NCI-H2171 (cell line): ENCODE measurements at regions not wholly inside any gene's neighbourhood (a gene's known extent, or its start where the extent isn't known, plus 50 kb on each side); places are given as distances from the start of the nearest gene placed in this dataset.

Source experiments
- DNase-seq: peaks from one replicate; lab custom pipeline; 2025; lab: John Stamatoyannopoulos, UW

DNA sequence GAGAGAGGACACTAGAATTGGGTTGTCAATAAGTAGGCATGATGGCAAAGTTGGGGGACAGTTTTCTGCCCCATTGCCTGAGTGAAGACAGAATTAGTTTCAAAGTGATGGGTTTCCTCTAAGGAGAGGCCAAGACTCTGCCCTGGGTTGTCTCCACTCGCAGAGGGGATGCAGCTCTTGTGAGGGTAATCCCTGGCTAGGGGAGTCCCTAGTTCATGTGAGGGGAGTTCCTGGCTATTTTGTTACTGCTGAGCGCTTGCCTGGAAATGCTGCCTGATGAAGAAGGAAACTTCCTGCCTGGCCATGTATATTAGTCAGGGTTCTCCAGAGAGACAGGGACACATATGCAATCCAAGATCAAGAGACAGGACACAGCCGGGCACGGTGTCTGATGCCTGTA, 501.5 kb downstream of the BCL11A start:
- no peak for DNase-seq

DNA sequence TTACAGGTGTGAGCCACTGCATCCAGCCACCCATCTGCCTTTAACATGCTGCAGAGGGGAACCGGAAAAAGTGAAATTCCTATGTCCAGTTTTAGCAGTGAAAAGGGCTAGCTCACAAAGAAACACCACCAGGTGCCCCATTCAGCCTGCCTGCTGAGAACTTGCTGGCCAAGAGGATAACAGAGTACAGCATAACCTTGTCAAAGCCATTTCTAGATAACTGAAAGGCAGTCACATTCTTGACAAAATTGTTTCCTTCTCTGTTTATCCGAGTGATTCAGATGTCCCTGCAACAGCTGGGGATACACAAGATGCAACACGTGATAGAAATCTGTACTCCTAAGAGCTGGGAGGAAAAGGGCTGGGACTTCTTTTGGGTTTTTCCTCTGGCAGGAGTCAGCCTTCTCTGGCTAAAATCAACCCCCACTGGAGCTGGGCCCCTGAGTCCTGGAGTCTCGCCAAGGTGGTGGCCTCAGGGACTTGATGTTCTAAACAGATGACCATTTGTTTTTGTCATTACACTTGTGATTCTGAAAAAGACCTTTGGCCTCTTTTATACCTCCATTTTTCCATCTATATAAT, 505.4 kb downstream of the BCL11A start:
- no peak for DNase-seq

DNA sequence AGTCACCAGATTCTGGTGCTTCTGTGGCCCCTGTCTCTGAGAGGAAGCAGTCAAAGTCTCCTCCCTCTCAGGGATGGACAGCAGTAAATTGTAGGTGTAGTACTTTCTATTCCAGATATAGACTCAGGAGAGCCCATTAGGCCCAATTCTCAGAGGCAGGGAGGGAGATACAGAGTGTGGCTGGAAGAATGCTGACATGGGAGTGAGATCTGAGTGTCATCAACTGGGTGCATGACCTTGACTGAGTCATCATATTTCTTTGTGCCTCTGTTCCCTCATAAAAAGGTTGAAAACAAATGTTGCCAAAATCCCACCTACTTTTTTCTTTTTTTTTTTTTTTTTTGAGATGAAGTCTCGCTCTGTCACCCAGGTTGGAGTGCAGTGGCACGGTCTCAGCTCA, 506.1 kb downstream of the BCL11A start:
- no peak for DNase-seq

DNA sequence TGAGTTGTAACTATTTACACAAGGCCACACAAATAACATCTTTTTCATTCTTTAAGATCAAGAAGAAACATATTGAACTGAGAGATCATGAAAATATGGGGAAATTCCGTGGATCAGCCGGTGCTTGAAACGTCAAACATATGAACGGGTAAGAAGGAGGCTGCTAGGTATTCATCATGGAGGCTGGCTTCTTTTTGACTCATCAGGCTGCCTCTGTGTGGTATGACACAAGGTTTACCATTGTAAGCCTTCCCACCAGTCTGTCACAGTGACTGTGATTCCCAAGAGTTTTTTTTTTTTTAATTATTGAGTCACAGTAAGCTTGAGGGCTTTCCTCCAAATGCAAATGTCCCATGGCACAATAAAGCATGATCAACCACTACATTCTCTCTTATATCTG, 506.9 kb downstream of the BCL11A start:
- DNase-seq, result no peak

DNA sequence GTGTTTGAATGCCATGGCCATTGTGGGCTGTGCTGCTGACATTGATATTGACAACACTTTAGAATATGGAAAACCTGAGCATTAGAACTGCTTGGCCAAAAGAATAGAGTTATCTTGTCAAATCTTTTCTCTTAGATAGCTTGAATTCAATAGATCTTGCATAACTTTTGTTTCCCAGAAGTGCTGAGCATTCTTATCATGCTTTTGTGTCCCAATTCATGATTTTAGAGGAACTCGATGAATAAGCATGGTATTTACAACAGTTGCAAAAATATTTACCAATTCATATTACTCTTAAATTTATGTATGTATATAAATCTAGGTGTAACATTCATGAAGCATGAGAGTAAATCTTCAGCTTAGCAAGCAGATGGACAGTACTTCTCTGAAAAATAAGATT, 508.0 kb downstream of the BCL11A start:
- DNase-seq, result no peak

DNA sequence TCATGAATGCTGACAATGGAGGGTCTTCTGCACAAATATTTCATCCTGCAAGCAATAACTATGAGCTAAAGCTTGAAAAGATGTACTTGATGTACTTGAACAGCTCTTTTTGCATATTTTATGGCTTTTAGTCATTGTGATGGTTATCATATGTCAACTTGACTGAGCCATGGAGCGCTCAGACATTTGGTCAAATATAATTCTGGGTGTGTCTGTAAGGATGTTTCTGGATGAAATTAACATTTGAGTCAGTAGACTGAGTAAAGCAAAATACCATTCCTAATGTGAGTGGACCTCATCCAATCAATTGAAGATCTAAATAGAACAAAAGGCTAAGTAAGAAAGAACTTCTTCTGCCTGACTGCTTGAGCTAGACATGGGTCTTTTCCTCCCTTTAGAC, 509.0 kb downstream of the BCL11A start:
- DNase-seq, result no peak

DNA sequence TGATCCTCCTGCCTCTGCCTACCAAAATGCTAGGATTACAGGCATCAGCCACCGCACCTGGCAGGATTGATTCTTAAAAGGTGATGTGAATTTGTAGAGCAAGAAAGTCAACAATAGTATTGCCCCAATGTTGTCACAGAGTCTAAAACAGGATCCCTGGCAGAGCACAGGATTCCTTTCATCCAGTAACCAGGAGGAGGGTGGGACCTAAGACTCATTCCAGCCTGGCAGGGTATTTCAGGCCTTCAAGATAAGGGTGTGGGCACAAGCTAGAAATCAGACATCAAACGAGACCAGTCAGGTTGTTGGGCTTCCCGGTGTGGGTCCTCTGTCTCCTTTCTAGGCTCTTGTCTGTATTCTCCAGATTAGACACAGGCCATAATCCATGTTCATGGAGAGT, 511.4 kb downstream of the BCL11A start:
- no peak for DNase-seq

DNA sequence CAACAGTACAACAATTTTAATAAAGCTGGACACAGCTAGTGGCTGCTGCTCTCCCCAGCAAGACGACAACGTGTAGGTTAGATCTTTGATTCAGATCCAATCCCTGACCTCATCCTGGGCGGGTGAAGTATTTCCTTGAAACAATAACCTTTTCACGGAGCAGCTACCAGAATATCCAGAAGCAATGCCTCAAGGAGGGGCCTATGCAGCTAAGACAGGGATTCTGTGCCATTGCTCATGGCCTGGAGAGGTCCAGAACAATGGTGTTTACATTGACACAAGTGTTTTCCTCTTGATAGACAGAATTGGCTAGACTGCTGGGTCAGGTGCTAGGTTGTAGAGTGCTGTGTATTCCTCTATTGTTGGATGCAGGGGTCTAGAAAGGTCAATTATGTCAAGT, 520.1 kb downstream of the BCL11A start:
- DNase-seq, result no peak

DNA sequence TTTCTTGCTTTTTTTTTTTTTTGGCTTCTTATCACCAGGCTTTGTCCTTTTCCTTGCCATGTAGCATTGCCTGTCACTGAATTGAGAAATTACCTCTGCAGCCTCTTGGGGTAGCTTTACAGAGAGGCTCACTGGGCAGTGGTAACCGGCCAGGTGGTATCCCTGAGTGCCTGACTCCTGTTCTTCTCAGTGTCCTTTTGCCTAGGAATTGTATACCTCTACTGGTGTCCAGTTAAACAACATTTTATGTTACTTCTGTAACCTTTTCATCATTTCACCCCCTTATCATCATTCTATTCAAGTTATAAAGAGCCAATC, 523.9 kb downstream of the BCL11A start:
- no peak for DNase-seq

DNA sequence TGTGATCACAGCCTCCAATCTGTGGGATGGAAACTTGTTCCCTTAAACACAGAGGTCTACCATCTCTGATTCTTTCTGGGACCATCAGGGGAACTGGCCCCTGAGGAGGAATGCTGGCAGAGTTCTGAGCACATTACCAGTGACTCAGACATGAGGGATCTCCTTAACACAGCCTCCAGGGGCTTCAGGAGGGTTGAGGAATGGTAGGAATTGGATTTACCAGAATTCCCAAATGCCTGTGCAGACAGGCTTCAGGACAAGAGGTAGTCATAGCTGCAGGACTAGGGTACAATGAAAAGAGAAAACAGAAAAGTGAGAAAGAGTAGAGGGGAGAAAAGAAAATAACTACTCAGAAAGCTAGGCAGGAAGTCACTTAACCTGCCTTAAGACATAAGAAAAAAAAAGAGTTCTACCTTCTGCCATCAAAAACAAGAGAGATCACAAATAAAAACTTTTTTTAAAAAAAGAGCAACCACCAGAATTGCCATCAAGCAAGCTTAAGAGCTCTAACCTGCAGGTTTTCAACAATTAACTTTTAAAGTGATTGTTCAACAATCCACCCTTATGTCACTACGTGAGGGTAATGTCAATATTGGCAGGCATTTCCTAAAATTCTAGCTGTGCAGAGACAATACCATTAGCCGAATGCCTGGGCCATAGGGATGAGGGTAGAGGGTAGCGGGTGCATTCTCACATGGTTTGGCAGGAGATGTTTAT, 524.4 kb downstream of the BCL11A start:
- no peak for DNase-seq

DNA sequence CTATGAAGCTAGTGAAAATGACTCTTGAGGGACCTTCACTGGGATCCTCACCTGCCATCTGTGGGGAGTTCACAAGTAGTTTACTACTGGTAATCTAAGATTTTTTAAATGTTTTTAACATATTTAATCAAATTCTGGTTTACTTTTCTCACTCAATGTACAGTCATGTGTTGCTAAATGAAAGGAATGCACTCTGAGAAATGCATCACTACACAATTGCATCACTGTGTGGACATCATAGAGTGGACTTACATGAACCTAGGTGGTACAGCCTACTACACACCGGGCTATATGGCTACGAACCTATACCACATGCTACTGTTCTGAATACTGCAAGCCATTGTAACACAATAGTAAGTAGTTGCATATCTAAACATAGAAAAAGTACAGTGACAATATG, 528.0 kb downstream of the BCL11A start:
- DNase-seq, result no peak

DNA sequence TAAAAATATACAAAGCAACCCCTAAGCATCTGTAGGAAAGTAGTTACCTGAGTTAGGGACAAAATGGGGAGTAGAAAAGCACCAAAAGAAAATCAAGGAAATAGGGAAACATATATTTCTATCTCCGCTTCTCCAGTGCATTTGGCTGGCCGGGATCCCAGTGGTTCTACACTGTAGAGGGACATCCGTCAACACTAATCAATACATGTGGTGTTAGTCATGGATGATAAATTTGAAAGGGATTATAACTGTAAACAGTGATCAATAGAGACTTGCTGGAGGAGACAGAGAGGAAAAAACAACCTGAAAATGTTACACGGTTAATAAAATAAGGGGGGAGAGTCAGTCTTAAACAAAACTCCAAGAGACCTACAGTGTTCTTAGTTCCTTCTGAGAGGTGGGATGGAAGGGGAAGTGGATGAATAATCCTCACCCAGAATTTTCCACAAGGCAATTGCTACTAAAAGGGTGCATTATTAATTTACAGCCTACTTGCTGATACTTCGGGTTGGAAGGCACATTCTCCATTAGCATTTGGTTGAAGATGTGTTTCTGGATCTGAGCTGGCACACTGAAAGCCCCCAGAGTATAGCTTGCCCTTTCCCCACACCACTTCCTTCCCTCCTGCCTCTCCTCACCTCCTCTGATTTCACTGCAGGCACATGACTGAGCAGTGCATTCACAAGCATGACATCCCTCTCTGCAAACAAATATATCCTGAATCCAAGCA, 530.0 kb downstream of the BCL11A start:
- no peak for DNase-seq

DNA sequence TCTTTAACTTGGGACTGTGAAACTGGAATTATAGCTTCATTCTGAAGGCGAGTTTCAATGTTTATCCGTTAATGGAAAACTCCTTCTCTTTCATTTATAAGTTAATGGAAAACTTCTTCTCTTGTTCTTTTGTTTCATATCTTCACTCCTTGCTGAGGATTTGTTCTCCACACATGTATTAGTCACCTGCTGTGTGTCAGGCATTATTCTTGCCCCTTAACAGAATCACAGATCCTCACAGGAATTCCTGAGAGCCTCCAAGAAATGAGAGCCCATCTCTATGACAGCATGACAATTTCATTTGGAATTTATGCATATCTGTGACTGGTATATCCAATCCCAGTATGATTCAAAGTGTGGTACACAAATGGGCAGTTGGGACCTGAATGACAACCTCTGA, 545.8 kb downstream of the BCL11A start:
- no peak for DNase-seq

DNA sequence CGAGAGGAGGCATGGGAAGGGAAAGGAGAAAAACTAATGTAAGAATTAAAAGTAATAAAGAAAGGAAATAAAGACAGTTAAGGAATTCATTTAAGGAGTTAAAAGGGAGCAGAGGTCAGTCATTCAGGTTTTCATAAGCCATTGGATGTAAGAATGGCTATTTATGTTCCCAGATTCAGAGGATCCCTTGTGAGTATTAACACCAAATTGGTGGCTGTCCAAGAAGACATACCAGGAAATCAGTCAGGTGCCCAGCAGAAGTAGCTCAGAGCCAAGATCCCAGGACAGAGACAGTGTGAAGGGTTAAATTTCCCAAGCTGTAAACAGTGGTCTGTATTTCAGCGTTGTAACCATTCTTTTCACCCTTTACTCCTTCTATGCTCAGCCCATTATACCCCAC, 550.4 kb downstream of the BCL11A start:
- no peak for DNase-seq

DNA sequence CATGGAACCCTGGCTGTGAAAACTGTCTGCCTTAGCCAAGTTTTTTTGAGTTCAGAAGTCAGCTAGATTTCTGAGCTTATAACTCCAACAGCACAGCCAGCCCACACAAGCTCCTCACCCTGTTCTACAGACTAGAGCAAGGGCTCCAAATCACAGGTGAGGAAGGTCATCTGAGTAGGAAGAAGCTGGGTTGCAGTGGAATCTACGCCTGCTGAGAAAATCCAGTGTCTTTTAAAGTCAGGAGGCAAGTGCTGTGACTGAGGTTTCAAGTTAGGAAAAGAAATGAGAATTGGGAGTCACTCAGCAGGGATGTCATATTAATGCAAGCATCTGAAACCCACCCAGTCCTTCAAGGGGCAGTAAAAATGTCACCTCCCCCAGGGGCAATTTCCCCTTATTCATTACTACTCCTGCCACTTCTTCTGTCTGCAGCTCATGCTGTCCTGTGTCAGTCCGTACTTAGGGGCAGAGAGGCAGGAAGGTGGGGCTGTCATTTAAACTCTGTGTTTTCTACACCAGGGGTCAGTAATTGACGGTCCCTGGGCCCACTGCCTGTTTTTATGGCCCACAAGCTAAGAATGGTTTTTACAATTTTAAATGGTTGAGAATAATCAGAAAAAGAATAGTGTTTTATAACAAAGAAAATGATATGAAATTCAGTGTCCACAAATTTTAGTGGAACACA, 551.1 kb downstream of the BCL11A start:
- DNase-seq, result no peak

DNA sequence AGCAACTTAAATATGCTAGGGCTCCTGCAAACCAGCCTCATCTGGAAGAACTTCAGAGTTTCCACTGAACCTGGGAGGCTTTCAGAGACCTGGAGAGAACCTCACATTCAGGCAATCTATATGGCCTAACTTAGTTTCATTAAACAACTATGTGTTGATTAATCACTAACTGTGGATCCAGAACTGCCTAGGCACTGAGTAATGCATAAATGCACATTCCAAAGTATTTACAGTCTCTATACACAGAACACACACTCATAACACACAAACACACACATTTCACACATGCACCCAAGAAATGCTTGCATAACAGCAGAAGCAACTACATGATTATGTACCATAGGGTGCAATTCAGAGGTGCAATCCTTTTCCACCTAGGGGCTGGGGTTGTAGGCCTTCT, 552.8 kb downstream of the BCL11A start:
- DNase-seq, result no peak

DNA sequence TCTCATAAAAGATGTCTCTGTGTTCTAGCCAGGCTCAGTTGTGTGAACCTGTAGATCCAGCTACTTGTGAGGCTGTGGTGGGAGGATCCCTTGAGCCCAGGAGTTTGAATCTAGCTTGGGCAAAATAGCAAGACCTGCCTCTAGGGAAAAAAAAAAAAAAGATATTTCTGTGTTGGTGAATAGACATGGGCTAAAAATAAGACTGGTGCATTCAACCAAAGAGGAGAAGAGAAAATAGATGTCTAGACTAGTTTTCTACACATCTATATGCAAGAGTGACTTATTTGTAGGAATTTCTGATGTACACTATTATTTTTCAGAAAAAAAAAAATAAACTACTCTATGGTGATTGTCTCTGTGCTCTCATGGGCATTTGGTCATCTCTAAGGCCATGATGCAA, 555.1 kb downstream of the BCL11A start:
- DNase-seq, result no peak

DNA sequence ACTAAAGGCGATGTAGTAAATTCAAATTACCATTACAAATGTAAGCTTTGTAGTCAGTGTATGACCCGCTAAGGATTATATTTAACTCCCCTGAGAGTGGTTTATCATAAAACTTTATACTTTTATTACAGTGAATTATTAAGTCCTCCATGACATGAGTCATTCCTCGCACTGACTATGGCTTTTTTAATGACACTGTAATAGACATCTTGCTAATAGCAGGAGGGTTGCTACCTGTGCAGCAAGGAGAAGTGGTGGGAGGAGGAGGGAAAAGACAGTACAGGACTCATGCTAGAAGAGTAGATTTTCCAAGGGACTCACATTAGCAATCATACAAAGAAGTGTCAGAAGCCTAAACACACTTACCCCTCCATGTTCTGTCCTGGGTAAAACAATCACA, 556.1 kb downstream of the BCL11A start:
- no peak for DNase-seq

DNA sequence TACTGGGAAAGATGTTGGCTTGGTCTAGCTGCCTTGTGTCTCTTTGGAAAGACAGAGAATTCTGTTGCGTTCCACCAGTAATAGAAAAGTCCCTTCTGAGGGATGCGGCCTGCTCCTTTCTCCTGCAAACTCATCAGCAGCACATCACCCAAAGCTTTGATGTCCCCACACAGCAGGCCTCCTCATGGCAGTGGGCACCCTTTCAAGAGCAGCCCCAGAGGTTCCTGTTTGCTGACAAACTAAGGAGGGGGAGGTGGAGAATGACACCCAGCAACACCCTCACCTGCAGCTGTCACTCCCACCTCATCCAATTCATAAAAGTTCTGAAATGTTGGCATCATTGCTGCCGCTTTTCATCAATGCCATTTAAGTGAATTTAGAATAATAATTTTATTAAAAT, 556.6 kb downstream of the BCL11A start:
- no peak for DNase-seq

DNA sequence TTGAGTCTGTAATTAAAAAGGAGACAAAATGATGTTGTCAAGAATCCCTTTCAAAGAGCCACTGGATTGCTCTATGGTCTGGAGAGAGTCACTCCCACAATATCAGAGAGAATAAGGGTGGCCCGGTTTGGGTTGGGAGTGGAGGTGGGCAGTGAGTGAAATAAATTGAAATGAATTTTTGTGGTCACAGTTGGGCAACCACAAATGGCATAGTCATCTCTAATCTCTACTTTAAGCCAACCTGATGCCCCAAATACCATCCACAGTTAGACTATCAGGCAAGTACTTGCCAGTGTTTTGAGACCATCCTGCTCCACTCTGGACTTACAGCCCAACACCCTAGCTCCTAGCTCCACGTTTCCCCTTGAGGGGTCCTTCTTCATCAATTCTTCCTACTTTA, 559.7 kb downstream of the BCL11A start:
- DNase-seq, result no peak

DNA sequence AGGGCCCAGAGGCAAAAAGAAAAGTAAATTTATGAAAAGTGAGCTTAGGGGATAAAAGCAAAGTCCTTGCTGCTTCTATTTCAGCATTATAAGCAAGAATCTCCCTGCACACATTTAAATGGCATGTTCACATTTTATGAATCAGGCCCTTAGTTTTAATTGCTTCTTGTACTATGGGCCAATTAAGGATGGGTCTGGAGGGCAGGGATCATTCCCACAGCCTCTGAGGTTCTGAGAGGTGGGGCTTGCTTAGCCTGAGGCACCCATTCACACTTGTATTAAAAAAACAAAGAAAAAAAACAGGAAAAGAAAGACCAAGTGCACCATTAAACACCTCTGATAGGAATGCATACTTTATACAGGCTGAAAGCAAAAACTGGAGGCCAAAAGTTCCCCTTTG, 565.1 kb downstream of the BCL11A start:
- DNase-seq, result no peak

DNA sequence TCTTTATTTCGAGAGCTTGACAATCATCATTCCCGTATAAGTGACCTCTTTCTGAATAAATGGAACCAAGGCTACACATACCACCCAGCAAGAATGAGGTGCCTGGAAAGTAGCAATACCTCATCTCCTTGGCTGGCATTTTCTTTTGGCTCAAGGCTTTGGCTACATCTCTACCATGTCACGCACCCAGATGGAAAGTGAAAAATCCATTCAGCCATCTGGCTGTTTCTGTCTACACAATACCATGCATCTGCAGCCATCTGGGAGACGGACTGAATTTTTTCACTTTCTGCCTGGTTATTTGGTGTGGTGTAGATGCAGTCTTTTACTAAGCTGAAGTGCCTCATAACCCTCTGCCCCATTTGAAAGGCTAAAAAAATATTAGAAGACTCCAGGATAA, 566.9 kb downstream of the BCL11A start:
- peak; percentile 22 for DNase-seq

DNA sequence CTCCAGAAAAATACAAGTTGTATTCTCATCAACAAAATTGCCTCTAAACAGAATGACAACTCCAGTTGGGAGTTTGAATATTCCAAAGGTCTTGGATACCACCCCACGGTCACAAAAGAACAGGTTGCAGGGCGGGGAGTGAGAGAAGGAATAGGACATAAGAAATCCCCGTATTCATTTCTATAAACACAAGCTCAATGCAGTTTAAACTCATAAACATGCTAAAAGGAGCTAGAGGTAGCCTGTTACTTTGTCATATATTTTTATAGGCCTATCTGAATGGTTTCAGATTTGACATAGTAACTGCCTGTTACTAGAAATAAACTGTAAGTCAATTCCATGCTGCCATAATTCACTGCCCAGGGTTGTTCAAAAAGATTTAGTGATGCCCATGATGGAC, 567.5 kb downstream of the BCL11A start:
- no peak for DNase-seq
